ENCODE measurements at regions not wholly inside any gene's neighbourhood (a gene's known extent, or its start where the extent isn't known, plus 50 kb on each side); places are given as distances from the start of the nearest gene placed in this dataset.

DNA sequence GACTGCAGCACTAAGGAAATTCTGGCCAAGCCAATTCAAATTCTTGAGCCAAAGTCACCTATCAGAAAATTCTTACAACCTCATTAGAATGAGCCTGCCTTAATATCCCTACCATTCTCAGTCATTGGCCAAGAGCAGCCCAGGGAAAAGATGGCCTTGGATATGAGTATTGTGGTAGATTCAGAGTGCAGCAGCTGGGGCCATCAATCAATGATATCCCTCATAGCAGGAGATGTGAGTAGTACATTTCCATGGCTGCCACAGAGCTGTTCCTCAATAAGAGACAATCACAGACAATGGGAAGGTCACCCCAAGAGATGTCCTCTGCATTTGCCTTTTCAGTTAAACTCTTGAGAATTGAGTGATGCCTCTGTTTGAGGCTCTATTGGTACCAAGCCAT is 161.6 kb downstream of the DYRK2 start:
- TF ChIP-seq, protein P1, sequence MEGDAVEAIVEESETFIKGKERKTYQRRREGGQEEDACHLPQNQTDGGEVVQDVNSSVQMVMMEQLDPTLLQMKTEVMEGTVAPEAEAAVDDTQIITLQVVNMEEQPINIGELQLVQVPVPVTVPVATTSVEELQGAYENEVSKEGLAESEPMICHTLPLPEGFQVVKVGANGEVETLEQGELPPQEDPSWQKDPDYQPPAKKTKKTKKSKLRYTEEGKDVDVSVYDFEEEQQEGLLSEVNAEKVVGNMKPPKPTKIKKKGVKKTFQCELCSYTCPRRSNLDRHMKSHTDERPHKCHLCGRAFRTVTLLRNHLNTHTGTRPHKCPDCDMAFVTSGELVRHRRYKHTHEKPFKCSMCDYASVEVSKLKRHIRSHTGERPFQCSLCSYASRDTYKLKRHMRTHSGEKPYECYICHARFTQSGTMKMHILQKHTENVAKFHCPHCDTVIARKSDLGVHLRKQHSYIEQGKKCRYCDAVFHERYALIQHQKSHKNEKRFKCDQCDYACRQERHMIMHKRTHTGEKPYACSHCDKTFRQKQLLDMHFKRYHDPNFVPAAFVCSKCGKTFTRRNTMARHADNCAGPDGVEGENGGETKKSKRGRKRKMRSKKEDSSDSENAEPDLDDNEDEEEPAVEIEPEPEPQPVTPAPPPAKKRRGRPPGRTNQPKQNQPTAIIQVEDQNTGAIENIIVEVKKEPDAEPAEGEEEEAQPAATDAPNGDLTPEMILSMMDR (IDR thresholded peaks at IDR 0.05): no peak
- TF ChIP-seq ZFX (IDR thresholded peaks at IDR 0.05; ENCODE audit: borderline replicate concordance): no peak

All from 22Rv1 (cell line).